GM21737 (cell line): ENCODE measurements at regions not wholly inside any gene's neighbourhood (a gene's known extent, or its start where the extent isn't known, plus 50 kb on each side); places are given as distances from the start of the nearest gene placed in this dataset.

Experiments used
- ATAC-seq: cut with Tn5 transposase; IDR thresholded peaks from one replicate; pipeline ENCODE4 v1.9.1; 2021; ENCODE audit warnings: mild to moderate bottlenecking, moderate library complexity; ENCODE audit not compliant: unreplicated experiment

DNA sequence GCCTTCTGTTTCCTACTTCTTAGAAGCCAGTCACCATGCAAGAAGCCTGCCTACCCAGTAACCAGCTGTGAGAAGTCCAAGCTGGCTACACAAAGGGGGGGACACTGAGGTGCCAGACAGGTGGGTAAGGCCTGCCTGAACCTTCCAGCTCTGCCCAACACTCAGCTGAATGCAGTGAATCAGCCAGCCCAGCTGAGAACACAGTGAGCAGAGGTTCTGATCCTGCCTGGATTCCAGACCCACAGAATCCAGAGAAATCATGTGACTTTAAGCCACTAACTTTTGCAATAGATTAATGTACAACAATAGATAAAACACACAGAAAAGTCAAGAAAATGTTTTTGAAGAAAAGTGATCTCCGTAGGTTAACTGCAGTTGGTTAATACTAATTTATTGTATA, 151.7 kb downstream of the EFNB2 start:
- ATAC-seq, result no peak

GRCh38 chr13:106382534-106382933, 152.9 kb downstream of the EFNB2 start:
- ATAC-seq, result no peak

DNA sequence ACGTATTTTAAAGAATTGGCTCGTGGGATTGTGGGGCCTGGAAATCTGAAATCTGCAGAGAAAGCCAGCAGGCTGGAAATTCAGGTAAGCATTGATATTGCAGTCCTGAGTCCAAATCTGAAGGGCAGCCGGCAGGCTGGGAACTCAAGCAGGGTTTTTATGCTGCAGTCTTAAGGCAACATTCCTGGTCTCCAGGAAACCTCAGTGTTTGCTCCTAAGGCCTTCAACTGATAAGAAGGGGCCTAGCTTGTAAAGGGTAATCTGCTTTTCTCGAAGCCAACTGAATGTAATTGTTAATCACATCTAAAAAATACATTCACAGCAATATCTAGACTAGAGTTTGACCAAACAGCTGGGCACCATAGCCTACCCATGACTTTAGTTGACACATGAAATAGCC, 154.4 kb downstream of the EFNB2 start:
- ATAC-seq, result no peak

DNA sequence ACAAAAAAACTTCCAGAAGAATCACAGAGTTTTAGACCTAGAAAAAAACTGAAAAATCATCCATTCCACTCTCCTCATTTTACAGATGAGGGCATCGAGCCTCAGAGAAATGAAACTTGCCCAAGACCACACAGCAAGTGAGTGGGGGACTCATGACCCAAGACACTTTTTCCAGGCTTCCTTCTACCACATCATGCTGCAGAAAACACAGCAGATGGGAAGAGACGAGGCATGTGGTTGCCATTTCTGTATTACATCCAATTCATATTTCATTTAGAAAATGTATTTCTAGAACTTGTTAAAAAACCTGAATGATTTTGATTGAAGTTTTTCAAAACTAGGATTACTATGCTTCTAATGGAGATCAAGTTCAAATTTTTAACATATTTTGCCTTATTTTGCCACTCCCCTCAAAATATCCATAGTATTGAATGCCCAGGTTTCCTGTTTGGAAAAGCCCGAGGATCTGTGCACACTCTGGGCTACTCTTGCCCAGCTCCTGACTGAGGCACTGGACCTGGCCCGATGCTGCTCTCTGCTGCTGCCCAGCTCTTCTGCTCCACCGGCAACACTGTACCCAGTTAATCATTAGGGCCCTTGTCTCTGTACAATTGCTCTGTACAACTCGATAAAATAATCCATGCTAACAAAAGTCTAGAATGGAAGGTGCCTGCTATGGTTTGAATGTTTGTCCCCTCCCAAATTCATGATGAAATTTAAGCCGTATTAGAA, 157.4 kb downstream of the EFNB2 start:
- ATAC-seq, result no peak

- no peak for ATAC-seq
These were observed 158.1 kb downstream of the EFNB2 start for GRCh38 chr13:106377341-106377740.

- ATAC-seq, result no peak
These were observed 158.9 kb downstream of the EFNB2 start for GRCh38 chr13:106376401-106377112.

DNA sequence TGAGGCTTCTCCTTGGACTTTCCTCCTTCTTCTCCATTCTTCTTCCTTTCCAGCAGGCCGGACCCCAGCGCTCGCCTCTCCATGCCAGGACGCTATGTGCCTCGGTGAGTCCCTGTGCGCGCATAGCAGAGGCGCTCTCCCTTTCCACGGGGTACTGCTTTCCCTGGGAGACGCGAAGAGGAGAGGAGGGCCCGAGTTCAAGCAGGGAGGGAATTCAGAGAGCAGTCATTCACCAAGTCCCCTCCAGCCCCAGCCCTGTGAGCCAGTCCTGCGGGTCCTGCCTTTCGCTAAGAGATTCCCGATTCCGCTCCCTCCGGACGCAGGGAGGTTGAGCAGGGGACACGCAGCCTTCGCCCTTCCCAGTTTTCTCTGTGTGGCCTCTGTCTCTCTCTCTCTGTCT, 160.4 kb downstream of the EFNB2 start:
- no peak for ATAC-seq

DNA sequence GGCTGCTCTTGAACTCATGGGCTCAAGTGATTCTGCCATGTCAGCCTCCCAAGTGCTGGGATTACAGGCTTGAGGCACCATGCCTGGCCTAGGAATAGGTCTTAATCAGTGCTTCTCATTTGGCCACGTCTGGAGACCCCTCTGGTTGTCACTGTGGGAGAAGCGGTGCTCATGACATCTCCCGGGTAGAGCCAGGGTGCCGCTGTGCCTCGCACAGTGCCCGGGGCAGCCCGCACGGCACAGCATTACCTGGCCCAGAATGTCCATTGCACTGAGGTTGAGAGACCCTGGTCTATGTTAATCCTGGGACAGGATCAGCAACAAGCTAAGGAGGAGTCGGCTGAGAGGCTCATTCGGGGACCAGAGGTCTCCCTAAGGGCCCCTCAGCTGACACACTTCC, 160.8 kb downstream of the EFNB2 start:
- ATAC-seq, result no peak

GRCh38 chr13:106373989-106374572, 161.4 kb downstream of the EFNB2 start:
- peak; percentile 72 for ATAC-seq

GRCh38 chr13:106373304-106373988, 162.0 kb downstream of the EFNB2 start:
- ATAC-seq, result peak; percentile 64

DNA sequence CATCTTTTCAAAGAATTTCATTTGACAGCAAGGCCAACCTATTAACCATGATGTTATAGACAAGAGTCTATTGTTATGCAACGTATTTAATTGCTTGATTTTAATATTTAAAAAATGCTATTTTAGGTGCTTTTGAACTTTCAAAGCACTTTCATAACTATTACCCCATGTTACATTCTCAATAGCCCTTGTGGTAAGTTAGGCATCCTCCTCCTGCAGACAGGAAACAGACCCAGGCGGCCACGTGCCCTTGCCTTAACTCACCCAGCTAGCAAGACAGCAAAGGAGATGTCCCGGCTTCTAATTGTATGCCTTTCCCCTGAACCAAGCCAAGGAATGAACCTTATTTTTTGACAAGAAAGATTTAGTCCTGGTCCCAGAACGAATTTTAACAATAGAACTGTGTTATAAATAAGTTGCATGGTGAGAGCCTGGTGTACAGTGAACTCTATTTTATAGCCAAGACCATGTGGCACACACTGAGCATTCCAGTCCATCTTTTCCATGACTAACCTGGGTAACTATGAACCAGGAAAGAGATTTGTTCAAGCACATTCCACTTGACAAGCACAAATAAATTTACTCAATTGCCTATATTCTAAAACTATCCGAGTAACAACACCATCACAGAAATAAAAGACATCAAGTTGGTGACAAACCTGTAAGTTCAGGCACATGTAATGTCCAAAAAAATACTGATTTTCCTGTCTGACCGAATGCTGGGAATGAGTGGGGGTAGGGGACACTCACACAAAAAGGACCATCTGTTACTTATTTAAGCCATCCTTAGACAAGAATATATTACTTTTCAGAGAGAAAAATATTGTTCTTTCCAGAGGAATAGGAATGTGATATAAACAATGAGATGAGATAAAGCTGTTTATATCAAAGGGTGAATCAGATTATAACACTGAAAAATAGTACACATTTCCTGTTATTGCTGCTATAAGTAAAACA, 163.0 kb downstream of the EFNB2 start:
- ATAC-seq, result peak; percentile 45

- ATAC-seq, result no peak
These were observed 164.4 kb downstream of the EFNB2 start for GRCh38 chr13:106371024-106371423.

DNA sequence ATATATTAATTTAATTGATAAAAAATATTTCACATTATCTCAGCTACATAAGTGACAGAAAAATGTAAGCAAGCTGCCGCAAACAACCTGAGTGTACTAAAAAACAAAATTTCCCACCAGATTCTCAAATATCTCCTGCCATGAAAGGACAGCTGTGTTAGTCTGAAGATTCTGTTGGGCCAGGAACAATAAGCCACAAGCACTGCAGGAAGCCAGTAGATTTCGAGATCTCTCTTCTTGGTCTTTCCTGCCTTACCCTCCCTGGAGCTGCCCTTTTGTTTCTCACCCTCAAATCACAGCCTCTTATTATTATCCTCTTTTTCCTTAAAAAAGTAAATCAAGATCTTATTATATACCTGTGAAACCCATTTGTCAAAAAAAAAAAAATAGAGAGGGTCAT, 165.6 kb downstream of the EFNB2 start:
- no peak for ATAC-seq

GRCh38 chr13:106369091-106369490, 166.4 kb downstream of the EFNB2 start:
- ATAC-seq, result no peak

GRCh38 chr13:106367361-106367971, 168.0 kb downstream of the EFNB2 start:
- no peak for ATAC-seq

DNA sequence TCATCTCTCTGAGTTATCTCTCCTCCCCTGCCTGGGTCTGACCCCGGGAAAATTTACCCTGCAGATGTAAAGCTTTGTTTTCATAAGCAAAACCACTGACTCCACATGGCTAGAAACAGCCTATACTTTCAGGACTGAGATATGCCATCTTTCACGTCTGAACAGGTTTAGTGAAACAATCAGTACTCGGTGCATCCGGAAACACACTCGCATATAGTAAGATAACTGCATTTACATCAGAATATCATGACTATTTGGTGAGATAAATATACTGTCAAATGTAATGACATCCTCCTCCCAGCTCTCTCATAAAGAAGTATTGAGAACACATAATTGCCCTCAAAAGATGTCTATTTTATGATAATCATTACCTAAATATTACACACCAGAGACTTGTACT, 172.8 kb downstream of the EFNB2 start:
- ATAC-seq, result no peak

DNA sequence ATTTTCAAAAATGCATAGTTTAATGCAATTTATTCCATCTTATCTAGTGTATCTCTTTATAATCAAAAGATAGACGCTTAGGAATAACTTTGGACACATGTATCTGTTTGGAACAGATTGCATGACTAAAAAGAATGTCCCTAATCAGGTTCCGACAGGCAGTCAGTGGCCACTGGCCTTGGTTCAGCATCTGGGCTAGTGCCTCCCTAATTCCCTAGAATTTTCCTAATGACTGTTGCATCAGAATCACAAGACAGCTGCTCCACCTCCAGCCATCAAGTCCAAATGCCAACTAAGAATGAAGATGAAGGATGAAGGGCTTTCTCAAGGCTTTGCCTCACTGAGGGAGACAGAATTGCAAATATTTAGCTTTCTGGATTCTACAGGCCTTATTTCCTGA, 173.8 kb downstream of the EFNB2 start:
- ATAC-seq, result no peak

DNA sequence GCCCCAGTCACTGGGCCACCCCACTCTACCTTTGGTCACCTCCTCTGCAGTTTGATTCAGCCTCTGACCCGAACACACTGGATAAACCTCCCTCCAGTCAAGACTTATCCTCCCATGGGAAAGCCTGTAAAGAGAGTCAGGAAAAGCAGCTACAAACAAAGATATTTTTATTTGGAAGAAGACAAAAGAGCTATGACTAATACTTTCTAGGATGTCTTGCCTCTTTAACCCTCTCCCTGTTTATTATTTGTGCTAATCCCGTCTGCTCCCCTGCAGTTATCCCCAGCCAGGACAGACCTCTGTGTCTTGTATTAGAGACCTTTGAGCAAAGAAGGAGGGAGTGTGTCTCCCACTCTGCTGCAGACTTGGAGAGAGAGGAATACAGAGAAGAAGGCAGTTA, 178.3 kb downstream of the EFNB2 start:
- no peak for ATAC-seq

DNA sequence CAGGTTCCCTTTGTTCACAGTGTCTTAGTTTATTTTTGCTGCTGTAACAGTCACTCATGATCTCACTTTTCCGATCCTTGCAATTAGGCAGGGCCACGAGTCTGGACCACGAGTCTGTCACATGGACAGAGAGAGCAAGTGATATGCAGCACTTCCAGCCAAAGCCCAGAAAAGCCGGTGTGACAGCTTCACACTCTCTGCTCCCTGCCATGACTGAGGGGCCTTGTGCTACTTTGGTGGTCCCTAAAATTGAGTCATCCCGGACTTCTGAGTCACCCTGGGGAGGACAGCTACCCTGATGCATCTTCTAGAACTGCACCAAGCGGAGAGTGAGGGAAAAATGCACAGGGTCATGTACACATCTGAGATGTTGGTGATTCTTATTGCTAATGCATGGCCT, 179.6 kb downstream of the EFNB2 start:
- no peak for ATAC-seq

DNA sequence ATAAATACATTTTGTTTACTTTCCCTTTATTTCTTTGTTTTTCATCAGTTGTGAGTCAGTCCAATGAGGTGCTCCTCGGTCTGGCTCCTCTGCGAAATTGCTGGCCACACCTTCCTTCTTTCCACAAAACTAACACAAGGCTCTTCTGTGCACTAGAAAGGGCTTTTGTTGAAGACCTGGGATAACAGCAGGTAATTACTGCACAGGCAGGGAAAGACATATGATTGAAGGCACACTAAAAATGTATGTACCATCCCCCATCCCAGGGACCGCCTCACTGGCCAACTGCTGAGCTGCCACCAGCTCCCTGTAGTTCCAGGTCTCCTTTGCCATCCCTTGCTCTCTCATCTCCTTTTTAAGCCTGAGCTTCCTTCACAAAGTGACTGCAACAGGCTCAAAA, 180.5 kb downstream of the EFNB2 start:
- ATAC-seq, result no peak
